Ascending aorta (tissue), 2 donors: ENCODE measurements at regions not wholly inside any gene's neighbourhood (a gene's known extent, or its start where the extent isn't known, plus 50 kb on each side); places are given as distances from the start of the nearest gene placed in this dataset.
"Not testable (repeated sequence)": the region's sequence is repeated elsewhere in the genome, so short reads cannot be mapped to it uniquely, and the experiment has no call there.

Experiments
- DNase-seq, 2 donors: peaks; one replicate each; pipeline ENCODE4 v3.0.0-alpha.2; 2019; ENCODE audit warnings: low spot score in 2 of 2
- H3K27ac ChIP-seq, 2 donors: fragments of 200-600 bp; sonication (generic); one replicate each; pipeline ENCODE4 v1.5.1; 2016 to 2017; ENCODE audit warnings: mild to moderate bottlenecking in 1 of 2
- H3K27me3 ChIP-seq: fragments of 200-600 bp; sonication (generic); one replicate; pipeline ENCODE4 v1.5.1; 2017
- H3K36me3 ChIP-seq, 2 donors: fragments of 200-600 bp; sonication (generic); one replicate each; pipeline ENCODE4 v1.5.1; 2016
- H3K4me1 ChIP-seq, 2 donors: fragments of 200-600 bp; sonication (generic); one replicate each; pipeline ENCODE4 v1.5.1; 2016 to 2017; ENCODE audit warnings: mild to moderate bottlenecking in 1 of 2
- H3K4me3 ChIP-seq, 2 donors: fragments of 200-600 bp; sonication (generic); one replicate each; pipeline ENCODE4 v1.5.1; 2016 to 2017; ENCODE audit warnings: mild to moderate bottlenecking in 1 of 2
- H3K9me3 ChIP-seq, 2 donors: fragments of 200-600 bp; sonication (generic); one replicate each; pipeline ENCODE4 v1.5.1; 2016
- intact Hi-C: fragments of 100-400 bp; cut with DNase I; formaldehyde crosslinking; loops from one replicate; pipeline ENCODE4 v1.15.1; 2023
- TF ChIP-seq, protein P1 (sequence below), 3 experiments: fragments of 200-600 bp in 2 of 3; fragments of 450-650 bp in 1 of 3; sonication (generic) in 2 of 3; IDR thresholded peaks; one replicate each; pipeline ENCODE4 v1.5.1; 2016 to 2019; ENCODE audit warnings: antibody characterized with exemption in 3 of 3, mild to moderate bottlenecking in 1 of 3, moderate library complexity in 1 of 3

DNA sequence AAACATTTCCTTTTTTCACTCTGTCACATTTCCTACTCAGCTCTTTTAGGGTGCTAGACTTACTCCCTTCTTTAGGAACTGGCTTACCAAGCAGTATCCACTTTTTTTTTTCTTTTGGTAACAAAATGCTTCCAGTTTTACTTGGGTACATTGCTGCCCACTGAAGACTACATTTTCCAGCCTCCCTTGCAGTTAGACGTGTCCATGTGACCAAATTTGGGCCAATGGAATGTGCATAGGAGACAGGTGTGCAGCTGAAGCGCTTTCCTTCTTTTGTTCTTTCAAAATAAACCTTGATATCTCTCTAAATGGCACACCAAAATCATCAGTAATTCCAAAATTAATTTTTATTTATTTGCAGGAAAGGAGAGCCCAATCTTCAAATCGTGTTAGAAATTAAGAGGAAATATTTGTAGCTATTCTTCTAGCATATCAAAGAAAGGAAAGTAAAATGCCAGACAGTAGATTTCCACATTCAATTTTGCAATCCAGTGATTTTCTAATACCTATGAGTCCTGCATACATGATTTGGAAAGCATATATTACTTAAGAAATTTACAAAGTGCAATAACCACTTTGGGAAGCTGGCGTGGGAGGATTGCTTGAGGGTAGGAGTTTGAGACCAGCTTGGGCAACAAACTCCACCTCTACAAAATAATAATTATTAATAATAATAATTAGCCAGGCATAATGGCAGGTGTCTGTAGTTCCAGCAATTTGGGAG, 422.0 kb upstream of the FRG2C start:
- no peaks in the 10 kb centered on the region for H3K4me1 ChIP-seq
- intact Hi-C loops, result no loop called here

DNA sequence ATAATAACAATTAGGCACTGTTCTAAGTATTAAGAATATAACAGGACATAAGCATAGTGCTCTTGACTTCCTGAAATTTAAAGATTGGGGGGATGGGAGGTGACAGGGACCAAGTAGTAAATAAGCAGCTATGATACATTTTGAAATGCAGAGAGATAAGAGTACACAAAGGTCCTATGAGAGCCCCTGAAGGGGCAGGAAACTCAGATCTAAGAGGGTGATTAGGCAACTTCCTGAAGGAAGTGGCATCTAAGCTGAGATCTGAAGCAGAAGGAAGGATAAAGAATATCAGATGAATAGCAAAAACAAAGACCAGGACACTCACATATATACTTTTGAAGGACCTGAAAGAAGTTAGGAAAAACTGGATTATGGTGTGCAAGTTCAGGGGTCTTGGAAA, 415.2 kb upstream of the FRG2C start:
- Histone ChIP-seq H3K36me3 (no peaks in the 10 kb centered on the region), H3K4me1 (no peaks in the 10 kb centered on the region), H3K9me3 (no peaks in the 10 kb centered on the region), H3K4me3 (no peak overlapping the region), H3K27ac (no peak overlapping the region), H3K27me3 (no peaks in the 10 kb centered on the region)
- DNase-seq, result no peak
- TF ChIP-seq, protein P1, sequence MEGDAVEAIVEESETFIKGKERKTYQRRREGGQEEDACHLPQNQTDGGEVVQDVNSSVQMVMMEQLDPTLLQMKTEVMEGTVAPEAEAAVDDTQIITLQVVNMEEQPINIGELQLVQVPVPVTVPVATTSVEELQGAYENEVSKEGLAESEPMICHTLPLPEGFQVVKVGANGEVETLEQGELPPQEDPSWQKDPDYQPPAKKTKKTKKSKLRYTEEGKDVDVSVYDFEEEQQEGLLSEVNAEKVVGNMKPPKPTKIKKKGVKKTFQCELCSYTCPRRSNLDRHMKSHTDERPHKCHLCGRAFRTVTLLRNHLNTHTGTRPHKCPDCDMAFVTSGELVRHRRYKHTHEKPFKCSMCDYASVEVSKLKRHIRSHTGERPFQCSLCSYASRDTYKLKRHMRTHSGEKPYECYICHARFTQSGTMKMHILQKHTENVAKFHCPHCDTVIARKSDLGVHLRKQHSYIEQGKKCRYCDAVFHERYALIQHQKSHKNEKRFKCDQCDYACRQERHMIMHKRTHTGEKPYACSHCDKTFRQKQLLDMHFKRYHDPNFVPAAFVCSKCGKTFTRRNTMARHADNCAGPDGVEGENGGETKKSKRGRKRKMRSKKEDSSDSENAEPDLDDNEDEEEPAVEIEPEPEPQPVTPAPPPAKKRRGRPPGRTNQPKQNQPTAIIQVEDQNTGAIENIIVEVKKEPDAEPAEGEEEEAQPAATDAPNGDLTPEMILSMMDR (IDR thresholded peaks at IDR 0.05), result no peak
- intact Hi-C loops, result no loop called here

More for the DNA sequence above, 422.0 kb upstream of the FRG2C start:
- no peak for DNase-seq
- TF ChIP-seq, protein P1 (IDR thresholded peaks at IDR 0.05), result no peak
- H3K4me3 ChIP-seq, result no peak overlapping the region
- no peaks in the 10 kb centered on the region for H3K36me3 ChIP-seq
- no peak overlapping the region for H3K27ac ChIP-seq
- no peaks in the 10 kb centered on the region for H3K27me3 ChIP-seq
- no peaks in the 10 kb centered on the region for H3K9me3 ChIP-seq

DNA sequence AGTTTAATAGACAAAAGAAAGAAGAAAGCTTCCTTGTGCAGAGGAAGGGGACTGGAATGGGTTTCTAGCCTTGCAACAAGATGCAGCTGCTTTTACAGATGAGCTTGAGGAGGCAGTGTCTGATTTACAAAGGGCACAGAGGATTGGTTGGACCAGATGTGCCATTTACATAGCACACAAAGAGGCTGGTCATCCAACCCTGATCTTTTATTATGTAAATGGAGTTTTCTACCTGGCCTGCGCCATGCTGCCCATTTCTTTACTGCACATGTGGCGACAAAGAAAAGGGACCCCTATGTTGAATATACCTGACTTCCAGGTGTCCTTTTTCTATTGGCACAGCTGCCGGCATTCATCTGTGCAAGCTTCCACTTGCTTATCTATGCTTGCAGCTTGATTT, 409.4 kb upstream of the FRG2C start:
- no peak overlapping the region for H3K27ac ChIP-seq
- TF ChIP-seq, protein P1 (IDR thresholded peaks at IDR 0.05), result no peak
- H3K4me3 ChIP-seq, result no peak overlapping the region
- no peaks in the 10 kb centered on the region for H3K36me3 ChIP-seq
- no peaks in the 10 kb centered on the region for H3K4me1 ChIP-seq
- no peaks in the 10 kb centered on the region for H3K9me3 ChIP-seq
- no peaks in the 10 kb centered on the region for H3K27me3 ChIP-seq
- no peak for DNase-seq
- intact Hi-C loops, result no loop called here

DNA sequence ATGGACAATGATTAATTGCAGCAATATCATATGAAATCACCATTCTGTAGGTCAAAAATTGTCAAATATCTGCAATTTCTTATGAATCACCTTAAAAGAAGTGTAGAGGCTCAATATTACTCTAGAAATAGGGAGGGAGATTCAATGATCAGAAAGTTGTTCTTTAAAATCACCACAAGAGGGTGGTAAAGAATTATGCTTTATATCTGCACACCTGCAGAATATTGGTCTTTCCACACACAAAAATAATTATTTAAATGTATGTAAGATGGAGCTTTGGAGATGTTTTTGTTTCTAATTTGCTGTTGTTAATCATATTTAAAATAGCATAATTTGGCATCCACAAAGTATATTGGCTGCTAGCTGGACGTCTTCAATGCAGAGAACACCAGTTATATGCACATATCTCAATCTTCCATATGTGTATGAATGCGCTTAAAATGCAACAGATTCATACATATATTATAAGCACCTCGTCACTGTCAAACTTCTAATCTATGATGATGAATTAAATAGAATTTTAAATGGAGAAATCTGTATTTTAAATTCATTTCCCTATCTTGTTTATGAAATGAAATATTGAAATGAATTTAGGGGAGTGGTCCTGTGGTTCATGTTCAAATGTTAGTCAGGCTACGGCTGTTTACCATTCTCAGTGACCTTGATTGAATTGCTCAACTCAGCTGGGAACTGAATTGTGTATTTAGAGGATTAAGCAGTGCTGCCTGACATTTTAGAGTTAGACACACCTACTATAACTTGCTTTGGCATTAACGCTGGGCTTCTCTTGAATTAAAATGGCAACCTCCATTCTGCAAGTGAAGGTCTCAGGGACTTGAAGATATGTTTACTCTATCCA, 405.1 kb upstream of the FRG2C start:
- TF ChIP-seq, protein P1 (IDR thresholded peaks at IDR 0.05), result peak in 2 of 3 experiments; percentile 12 to 26
- DNase-seq, H3K4me1 ChIP-seq, H3K36me3 ChIP-seq, H3K4me3 ChIP-seq, H3K9me3 ChIP-seq, H3K27ac ChIP-seq, intact Hi-C loops, H3K27me3 ChIP-seq: not testable (repeated sequence)

DNA sequence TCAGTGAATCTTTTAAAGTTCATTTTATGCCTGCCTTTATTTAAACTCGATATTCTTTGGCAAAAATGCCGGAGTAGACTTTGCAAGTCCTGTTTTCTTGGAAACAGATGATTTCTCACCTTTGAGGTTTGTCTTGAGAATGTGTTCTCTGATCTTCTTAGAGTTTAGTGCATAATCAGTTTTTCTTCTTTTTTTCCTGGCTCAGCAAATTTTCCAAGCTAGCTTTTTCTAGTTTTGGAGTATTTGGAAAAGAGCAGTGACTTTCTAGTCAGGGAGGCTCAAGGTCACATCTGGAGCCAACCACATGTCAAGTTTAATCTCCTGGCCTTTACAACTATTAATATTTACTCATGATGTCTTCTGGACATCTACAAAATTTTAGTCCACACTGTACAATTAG, 403.2 kb upstream of the FRG2C start:
- H3K9me3 ChIP-seq, H3K27me3 ChIP-seq, H3K27ac ChIP-seq, H3K36me3 ChIP-seq, intact Hi-C loops, DNase-seq, H3K4me1 ChIP-seq, H3K4me3 ChIP-seq: not testable (repeated sequence)

DNA sequence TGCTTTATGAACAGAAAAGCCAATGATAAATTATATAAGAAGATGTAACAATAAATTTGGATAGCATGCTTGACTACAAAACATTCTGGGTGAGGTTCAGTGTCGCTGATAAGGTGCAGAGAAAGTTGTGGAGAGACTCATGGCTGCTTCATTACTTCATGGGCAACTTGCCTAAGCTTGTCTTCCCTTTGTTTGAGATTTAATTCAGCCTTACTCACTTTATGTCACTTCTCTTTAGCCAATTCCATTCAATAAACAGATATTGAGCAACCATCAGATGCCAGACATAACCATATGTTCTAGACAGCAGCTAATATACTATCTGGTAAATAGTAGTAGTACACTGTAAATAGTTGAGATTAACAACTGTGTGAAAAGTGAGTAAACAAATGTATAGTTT, 401.5 kb upstream of the FRG2C start:
- Histone ChIP-seq H3K27ac (no peak overlapping the region), H3K4me1 (no peaks in the 10 kb centered on the region), H3K36me3 (no peaks in the 10 kb centered on the region), H3K27me3 (no peaks in the 10 kb centered on the region), H3K9me3 (no peaks in the 10 kb centered on the region), H3K4me3 (no peak overlapping the region)
- no peak for DNase-seq
- TF ChIP-seq, protein P1 (IDR thresholded peaks at IDR 0.05), result no peak
- intact Hi-C loops, result no loop called here
